H1 (cell line): ENCODE measurements at regions not wholly inside any gene's neighbourhood (a gene's known extent, or its start where the extent isn't known, plus 50 kb on each side); places are given as distances from the start of the nearest gene placed in this dataset.

ENCODE experiments used
- CTCF ChIA-PET: fragments of 300-600 bp; sonication (Branson Sonifier 250); formaldehyde crosslinking; loops from one replicate; lab custom pipeline; 2021; ENCODE audit not compliant: partially characterized antibody; lab: Charles Lee
- POLR2A ChIA-PET: fragments of 300-600 bp; sonication (Branson Sonifier 250); formaldehyde crosslinking; loops from one replicate; lab custom pipeline; 2021; ENCODE audit warnings: inconsistent platforms; ENCODE audit not compliant: partially characterized antibody; lab: Charles Lee
- DNase-seq, 2 experiments: peaks; one replicate each; pipeline versions ENCODE4 v3.0.0 to v3.0.0-alpha.2; 2010 to 2022; ENCODE audit warnings: low spot score in 2 of 2, low read depth in 1 of 2, mixed read lengths in 1 of 2
- FAIRE-seq: peaks from 2 replicates; lab custom pipeline; 2011; peaks lifted over from hg19 to GRCh38; lab: Jason Lieb, UNC
- H2AFZ ChIP-seq: 2 replicates; pipeline ENCODE4 v1.8.1; 2012; ENCODE audit warnings: low read length, inconsistent platforms
- H2AK5ac ChIP-seq: 2 replicates; pipeline ENCODE4 v1.6.1; 2013; ENCODE audit warnings: low read depth, low read length
- H2BK120ac ChIP-seq: replicated peaks from 2 replicates; pipeline ENCODE3; 2013; ENCODE audit warnings: low read depth, low read length, inconsistent platforms
- H2BK12ac ChIP-seq: 2 replicates; pipeline ENCODE4 v1.6.1; 2013; ENCODE audit warnings: low read depth, low read length
- H2BK15ac ChIP-seq: 2 replicates; pipeline ENCODE4 v1.6.1; 2013; ENCODE audit warnings: low read length
- H2BK20ac ChIP-seq: 2 replicates; pipeline ENCODE4 v1.6.1; 2013; ENCODE audit warnings: low read length
- H2BK5ac ChIP-seq: 2 replicates; pipeline ENCODE4 v1.6.1; 2013; ENCODE audit warnings: low read depth, low read length
- H3K14ac ChIP-seq: 2 replicates; pipeline ENCODE4 v1.6.1; 2013; ENCODE audit warnings: inconsistent platforms; ENCODE audit not compliant: insufficient read length
- H3K18ac ChIP-seq: 2 replicates; pipeline ENCODE4 v1.6.1; 2013; ENCODE audit warnings: low read length; ENCODE audit errors: extremely low read depth
- H3K23ac ChIP-seq: 2 replicates; pipeline ENCODE4 v1.6.1; 2013; ENCODE audit warnings: inconsistent platforms; ENCODE audit not compliant: insufficient read length
- H3K23me2 ChIP-seq: 2 replicates; pipeline ENCODE4 v1.6.1; 2013; ENCODE audit warnings: low read depth, low read length
- H3K27ac ChIP-seq: 2 replicates; pipeline ENCODE4 v1.6.1; 2011; ENCODE audit warnings: low read depth, low read length, inconsistent platforms
- H3K27me3 ChIP-seq, 4 experiments: replicated peaks in 1 of 4; 1 replicate in 1 of 4; 2 replicates in 3 of 4; pipeline versions ENCODE4 v1.6.1 to v1.8.1; 2011 to 2013; ENCODE audit warnings: low read length in 3 of 4, mild to moderate bottlenecking in 3 of 4, inconsistent platforms in 2 of 4, mixed read lengths in 2 of 4, moderate library complexity in 1 of 4; ENCODE audit not compliant: control insufficient read depth in 3 of 4, insufficient read depth in 3 of 4; ENCODE audit errors: extremely low read depth in 1 of 4
- H3K36me3 ChIP-seq, 4 experiments: 2 replicates each; pipeline versions ENCODE4 v1.6.1 to v1.8.1; 2011 to 2013; ENCODE audit warnings: mild to moderate bottlenecking in 4 of 4, low read length in 3 of 4, moderate library complexity in 2 of 4, control low read depth in 1 of 4, inconsistent platforms in 1 of 4; ENCODE audit not compliant: insufficient read depth in 4 of 4, control insufficient read depth in 2 of 4
- H3K4ac ChIP-seq: replicated peaks from 2 replicates; pipeline ENCODE3; 2013; ENCODE audit warnings: low read length, low read depth, mixed read lengths, inconsistent platforms; ENCODE audit not compliant: insufficient read length
- H3K4me1 ChIP-seq, 4 experiments: replicated peaks in 1 of 4; 1 replicate in 1 of 4; 2 replicates in 3 of 4; pipeline versions ENCODE4 v1.6.1 to v1.8.1; 2011 to 2013; ENCODE audit warnings: low read length in 3 of 4, inconsistent platforms in 2 of 4, mixed read lengths in 1 of 4; ENCODE audit not compliant: insufficient read depth in 4 of 4, control insufficient read depth in 3 of 4
- H3K4me2 ChIP-seq, 2 experiments: 2 replicates each; pipeline versions ENCODE4 v1.6.1 to v1.8.1; 2011 to 2013; ENCODE audit warnings: low read depth in 2 of 2, low read length in 2 of 2, control low read depth in 1 of 2, inconsistent platforms in 1 of 2, mild to moderate bottlenecking in 1 of 2; ENCODE audit not compliant: insufficient read depth in 1 of 2
- H3K4me3 ChIP-seq, 4 experiments: fragments of 200-600, 300-600 bp in 1 of 4; sonication (generic), shearing (Covaris generic), sonication (Bioruptor Twin) in 1 of 4; 2 replicates each; pipeline versions ENCODE4 v1.5.1 to v1.8.1; 2011 to 2016; ENCODE audit warnings: low read length in 4 of 4, low read depth in 3 of 4, control low read depth in 2 of 4, inconsistent platforms in 2 of 4, mild to moderate bottlenecking in 2 of 4, mixed read lengths in 1 of 4, moderate library complexity in 1 of 4; ENCODE audit not compliant: insufficient read depth in 2 of 4; ENCODE audit errors: extremely low read depth in 1 of 4
- H3K56ac ChIP-seq: replicated peaks from 2 replicates; pipeline ENCODE3; 2013; ENCODE audit warnings: low read depth, mild to moderate bottlenecking, mixed read lengths, low read length, inconsistent platforms; ENCODE audit not compliant: insufficient read length
- H3K79me1 ChIP-seq: 2 replicates; pipeline ENCODE4 v1.6.1; 2013; ENCODE audit warnings: low read depth, low read length, control low read depth
- H3K79me2 ChIP-seq, 2 experiments: 2 replicates each; pipeline versions ENCODE4 v1.6.1 to v1.8.1; 2012 to 2013; ENCODE audit warnings: low read length in 2 of 2, mild to moderate bottlenecking in 2 of 2, inconsistent platforms in 1 of 2; ENCODE audit not compliant: insufficient read depth in 2 of 2, control insufficient read depth in 1 of 2
- H3K9ac ChIP-seq, 4 experiments: replicated peaks in 1 of 4; 1 replicate in 1 of 4; 2 replicates in 3 of 4; pipeline versions ENCODE4 v1.6.1 to v1.8.1; 2011 to 2013; ENCODE audit warnings: low read depth in 3 of 4, low read length in 3 of 4, control low read depth in 2 of 4, mild to moderate bottlenecking in 2 of 4, moderate library complexity in 2 of 4, inconsistent platforms in 1 of 4; ENCODE audit errors: extremely low read depth in 1 of 4
- H3K9me3 ChIP-seq, 2 experiments: 2 replicates each; pipeline versions ENCODE4 v1.6.1 to v1.8.1; 2012 to 2013; ENCODE audit warnings: mild to moderate bottlenecking in 2 of 2, moderate library complexity in 2 of 2, control low read depth in 1 of 2, inconsistent platforms in 1 of 2, low read depth in 1 of 2, low read length in 1 of 2, mixed read lengths in 1 of 2; ENCODE audit not compliant: insufficient read depth in 2 of 2
- H4K20me1 ChIP-seq, 2 experiments: replicated peaks in 1 of 2; 2 replicates each; pipeline versions ENCODE3 to v1.8.1; 2011 to 2013; ENCODE audit warnings: inconsistent platforms in 2 of 2, low read length in 2 of 2, mild to moderate bottlenecking in 1 of 2; ENCODE audit not compliant: insufficient read depth in 2 of 2, control insufficient read depth in 1 of 2
- H4K5ac ChIP-seq: 2 replicates; pipeline ENCODE4 v1.6.1; 2013; ENCODE audit warnings: low read length, low read depth, mixed read lengths, inconsistent platforms; ENCODE audit not compliant: insufficient read length
- H4K8ac ChIP-seq: 2 replicates; pipeline ENCODE4 v1.8.0; 2013; ENCODE audit warnings: mild to moderate bottlenecking, moderate library complexity, low read length, inconsistent platforms; ENCODE audit not compliant: insufficient read depth; ENCODE audit errors: extremely low read depth
- H4K91ac ChIP-seq: replicated peaks from 2 replicates; pipeline ENCODE3; 2013; ENCODE audit warnings: low read length, mixed read lengths, inconsistent platforms; ENCODE audit not compliant: insufficient read length
- BRCA1 ChIP-seq: IDR thresholded peaks from 2 replicates; pipeline ENCODE4 v1.6.1; 2012; ENCODE audit warnings: low read depth, low read length, improper control_type of control experiment
- GABPA ChIP-seq: IDR thresholded peaks from 2 replicates; pipeline ENCODE4 v1.6.1; 2011; ENCODE audit warnings: mild to moderate bottlenecking, low read length, moderate library complexity, borderline replicate concordance; ENCODE audit not compliant: insufficient read depth
- KDM4A ChIP-seq: IDR thresholded peaks from one replicate; pipeline ENCODE4 v1.7.1; 2012; ENCODE audit warnings: low read depth, mild to moderate bottlenecking, moderate library complexity, low read length, inconsistent platforms; ENCODE audit not compliant: severe bottlenecking
- POLR2AphosphoS5 ChIP-seq: IDR thresholded peaks from 2 replicates; pipeline ENCODE4 v1.6.1; 2011; ENCODE audit warnings: low read depth, low read length
- SAP30 ChIP-seq: fragments of 300-600 bp; sonication (generic); IDR thresholded peaks from 2 replicates; pipeline ENCODE4 v1.7.1; 2012; ENCODE audit warnings: low read length, moderate library complexity, mild to moderate bottlenecking, inconsistent platforms; ENCODE audit not compliant: insufficient read depth, insufficient replicate concordance
- SP1 ChIP-seq: IDR thresholded peaks from 2 replicates; pipeline ENCODE4 v1.6.1; 2011; ENCODE audit warnings: low read depth, low read length
- SRF ChIP-seq: IDR thresholded peaks from 2 replicates; pipeline ENCODE4 v1.6.1; 2011; ENCODE audit warnings: mild to moderate bottlenecking, low read depth, low read length, moderate library complexity
- TAF1 ChIP-seq: IDR thresholded peaks from 2 replicates; pipeline ENCODE4 v1.6.1; 2011; ENCODE audit warnings: mild to moderate bottlenecking, low read depth, low read length
- TCF12 ChIP-seq: IDR thresholded peaks from 2 replicates; pipeline ENCODE4 v1.6.1; 2011; ENCODE audit warnings: low read depth, mild to moderate bottlenecking, low read length
- WGBS, 2 experiments: shearing (Covaris generic) in 1 of 2; methylation state at CpG; one replicate each; pipeline versions ENCODE4 v1.1.6 to v1.1.7; 2013 to 2015; ENCODE audit warnings: low lambda C conversion rate in 2 of 2, mixed read lengths in 2 of 2, inconsistent platforms in 1 of 2, low coverage in 1 of 2, missing lambda C conversion rate in 1 of 2; ENCODE audit not compliant: insufficient replicate concordance in 2 of 2, insufficient coverage in 1 of 2, insufficient read length in 1 of 2; ENCODE audit errors: extremely low coverage in 1 of 2, missing lambda C conversion rate in 1 of 2; 5-methylcytosine and 5-hydroxymethylcytosine counted together
- TF ChIP-seq, protein P1 (sequence below): IDR thresholded peaks from 2 replicates; pipeline ENCODE4 v1.6.1; 2012; ENCODE audit warnings: inconsistent platforms

DNA sequence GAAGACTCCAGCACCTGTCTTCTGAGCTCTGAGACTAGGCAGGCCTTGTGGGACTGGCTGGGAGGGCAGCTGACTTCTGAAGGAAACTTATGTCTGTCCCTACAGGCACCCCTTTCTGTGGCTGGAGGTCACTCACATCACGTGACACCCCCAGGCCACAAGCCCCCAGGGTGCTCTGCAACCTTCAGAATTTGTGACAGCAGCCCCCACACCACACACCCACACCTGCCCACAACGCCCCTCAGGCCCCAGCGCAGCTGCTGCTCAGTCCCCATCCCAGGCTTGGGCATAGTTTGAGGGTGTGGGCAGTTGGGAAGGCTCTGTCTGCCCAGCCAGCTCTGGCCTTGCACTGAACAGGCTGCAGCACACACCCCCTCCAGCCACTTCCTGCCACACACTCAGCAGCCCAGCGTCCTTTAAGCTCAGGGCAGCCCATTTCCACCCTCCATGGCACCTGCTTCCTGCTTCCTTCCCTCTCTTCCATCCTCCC, 80.0 kb upstream of the UNC5B start:
- Histone ChIP-seq H3K4ac (no peak overlapping the region), H3K18ac (no peak overlapping the region), H4K8ac (no peak overlapping the region), H3K23ac (no peak overlapping the region), H3K79me1 (no peaks in the 10 kb centered on the region), H2BK15ac (no peak overlapping the region), H3K4me2 (no peak overlapping the region), H3K9ac (no peak overlapping the region), H3K14ac (no peak overlapping the region), H2BK12ac (no peak overlapping the region; the same call in 1 of the 2 replicates), H3K4me1 (peaks cover 2 to 11% (median 6%) of the 10 kb centered on the region in 4 experiments), H2BK120ac (no peak overlapping the region), H3K36me3 (no peaks in the 10 kb centered on the region), H3K23me2 (no peaks in the 10 kb centered on the region), H2AK5ac (no peak overlapping the region), H4K20me1 (no peaks in the 10 kb centered on the region), H3K27ac (no peak overlapping the region), H2BK5ac (no peak overlapping the region; the same call in 1 of the 2 replicates), H3K4me3 (no peak overlapping the region), H4K5ac (no peak overlapping the region), H2BK20ac (no peak overlapping the region), H3K9me3 (no peaks in the 10 kb centered on the region), H3K56ac (no peak overlapping the region), H4K91ac (no peak overlapping the region), H3K27me3 (no peaks in the 10 kb centered on the region; a peak in 1 of 7 replicates), H3K79me2 (no peaks in the 10 kb centered on the region), H2AFZ (no peak overlapping the region)
- DNase-seq = no peak
- 98% methylated on average over 4 of the region's 4 CpGs; no CpG with 5 or more reads in 1 of the 2 experiments for WGBS, 2 experiments
- CTCF ChIA-PET = interaction anchor here (0.5 to 3.5 kb wide), 10 partner anchors 10 to 208 kb away, joined by 3 to 20 read pairs (median 3); no protein-coding TSS in a partner anchor
- POLR2A ChIA-PET = no interaction called here
- TF ChIP-seq SAP30 = no peak
- TF ChIP-seq GABPA = no peak
- TF ChIP-seq TAF1 = no peak
- no peak for TF ChIP-seq BRCA1
- no peak for TF ChIP-seq SRF
- TF ChIP-seq POLR2AphosphoS5 = no peak
- TF ChIP-seq SP1 = no peak
- TF ChIP-seq TCF12 = no peak
- TF ChIP-seq, protein P1, sequence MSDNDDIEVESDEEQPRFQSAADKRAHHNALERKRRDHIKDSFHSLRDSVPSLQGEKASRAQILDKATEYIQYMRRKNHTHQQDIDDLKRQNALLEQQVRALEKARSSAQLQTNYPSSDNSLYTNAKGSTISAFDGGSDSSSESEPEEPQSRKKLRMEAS = no peak
- no peak for TF ChIP-seq KDM4A
- FAIRE-seq = no peak
